Right renal cortex interstitium (tissue), 3 donors: ENCODE measurements at regions not wholly inside any gene's neighbourhood (a gene's known extent, or its start where the extent isn't known, plus 50 kb on each side); places are given as distances from the start of the nearest gene placed in this dataset.

ENCODE experiments used
- DNase-seq, 3 donors: peaks; one replicate each; pipeline ENCODE4 v3.0.0-alpha.2; 2013; ENCODE audit warnings: low read depth in 3 of 3, low spot score in 2 of 3

DNA sequence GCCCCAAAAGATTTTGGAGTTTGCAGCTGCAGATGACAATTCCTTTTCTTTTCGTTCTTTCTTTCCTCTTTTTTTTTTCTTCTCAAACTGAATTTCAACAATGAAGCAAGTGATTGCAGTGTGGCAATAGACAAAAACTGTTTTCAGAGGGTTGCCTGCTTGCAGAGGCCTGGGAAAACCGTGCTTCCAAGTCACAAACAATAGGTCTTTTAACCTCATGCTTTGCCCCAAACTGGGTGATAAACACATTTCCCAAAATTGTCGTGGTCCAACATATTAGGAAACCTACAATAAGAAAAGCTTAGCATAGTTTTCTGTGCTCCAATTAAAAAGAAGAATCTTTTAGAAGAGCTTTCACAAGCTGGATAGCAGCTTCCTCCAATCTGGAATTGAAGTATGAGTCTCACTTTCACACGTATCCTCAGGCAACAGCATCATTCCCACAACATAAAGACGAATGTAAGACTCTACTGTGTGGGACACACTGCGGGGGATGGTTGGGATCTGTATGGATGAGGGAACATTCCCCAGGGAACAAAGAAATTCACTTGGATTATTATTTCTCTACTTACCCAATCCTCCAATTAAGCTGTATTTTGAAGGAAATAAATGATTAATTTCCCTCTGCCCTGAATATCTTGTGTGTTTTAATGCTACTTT lies 656.1 kb downstream of the RNF144A start:
- no peak for DNase-seq

DNA sequence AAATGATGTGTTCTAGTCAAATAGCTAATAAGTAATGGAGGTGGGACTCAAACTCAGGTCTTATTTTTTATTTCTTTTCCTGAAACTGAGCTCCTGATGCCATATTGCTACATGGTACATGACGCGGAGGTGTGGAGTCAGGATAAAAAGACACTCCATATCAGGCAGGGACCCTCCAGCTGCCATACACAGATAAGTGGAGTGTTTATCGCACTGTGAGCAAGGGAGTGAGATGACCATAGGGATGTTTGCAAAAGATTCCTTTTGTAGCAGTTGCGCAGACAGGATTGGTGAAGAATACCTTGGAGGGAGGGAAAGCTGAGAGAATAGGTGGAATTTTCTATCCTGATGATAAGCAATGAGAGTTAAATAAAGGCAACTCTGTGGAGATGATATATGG lies 657.2 kb downstream of the RNF144A start:
- no peak for DNase-seq

DNA sequence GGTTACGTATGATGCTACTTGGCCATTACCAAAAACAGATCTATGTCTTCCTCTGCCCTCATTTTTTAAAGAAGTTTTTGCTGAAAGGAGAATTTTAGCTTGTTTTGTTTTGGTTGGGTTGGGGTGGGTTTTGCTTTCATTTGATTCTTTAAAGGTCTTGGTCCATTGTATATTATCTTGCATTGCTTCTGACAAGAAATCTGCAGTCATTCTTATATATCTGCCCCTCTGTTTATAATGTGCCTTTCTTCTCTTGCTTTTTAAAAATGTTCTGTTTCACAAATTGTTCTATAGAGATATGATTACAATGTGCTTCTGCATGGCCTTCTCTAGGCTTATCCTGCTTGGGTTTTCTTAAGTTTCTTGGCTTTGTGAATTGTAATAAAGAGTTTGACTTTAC lies 660.6 kb downstream of the RNF144A start:
- no peak for DNase-seq

DNA sequence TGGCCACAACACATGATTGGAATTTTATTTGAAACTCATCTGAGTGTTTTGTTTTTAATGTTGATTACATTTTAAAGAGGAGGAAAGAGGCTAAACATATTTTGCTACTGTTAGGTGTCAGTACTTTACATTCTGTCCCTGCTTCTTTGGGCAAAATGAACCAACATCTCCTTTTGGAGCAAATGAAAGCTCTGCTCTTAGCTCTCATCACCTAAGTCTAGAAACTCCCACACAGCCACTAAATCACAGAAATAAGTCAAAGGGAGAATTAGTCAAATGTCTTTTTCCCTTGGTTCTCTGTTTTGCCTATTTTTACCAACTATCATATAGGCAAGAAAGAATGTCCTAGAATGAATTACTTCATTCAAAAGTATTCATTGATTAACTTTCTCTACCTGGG lies 666.8 kb downstream of the RNF144A start:
- DNase-seq, result no peak

DNA sequence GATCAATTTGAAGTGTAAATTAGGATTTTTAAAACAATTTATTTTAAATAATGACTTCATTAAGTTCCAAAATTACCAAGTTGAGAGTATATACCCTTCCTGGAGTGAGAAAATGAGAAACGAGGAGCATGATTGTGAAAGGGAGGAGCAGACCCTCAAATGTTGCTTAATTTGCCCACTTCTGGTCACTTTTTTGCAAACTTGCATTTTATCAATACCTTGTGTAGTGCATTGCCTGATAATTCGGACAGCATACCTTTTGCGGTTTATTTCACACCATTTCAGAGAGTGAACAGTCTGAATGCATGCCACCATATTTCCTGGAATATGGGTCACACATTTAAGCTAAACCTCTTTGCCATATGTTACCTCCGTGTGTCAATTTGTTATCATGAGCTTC lies 669.7 kb downstream of the RNF144A start:
- no peak for DNase-seq

DNA sequence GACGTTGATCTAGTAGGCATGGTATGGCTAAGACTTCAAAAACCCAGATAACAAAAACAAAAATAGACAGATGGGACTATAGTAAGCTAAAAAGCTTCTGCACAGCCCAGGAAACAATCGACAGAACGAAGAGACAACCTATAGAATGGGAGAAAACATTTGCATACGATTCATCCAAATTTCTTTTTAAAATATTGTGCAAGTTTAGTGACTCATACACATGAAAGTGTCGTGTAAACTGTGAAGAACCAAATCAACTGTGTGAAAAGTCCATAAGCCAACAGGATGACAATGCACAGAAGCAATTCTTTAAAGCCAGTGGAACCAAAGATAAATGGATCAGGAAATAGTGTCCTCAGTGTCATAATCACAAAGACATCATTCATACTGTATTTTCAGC lies 671.1 kb downstream of the RNF144A start:
- no peak for DNase-seq

DNA sequence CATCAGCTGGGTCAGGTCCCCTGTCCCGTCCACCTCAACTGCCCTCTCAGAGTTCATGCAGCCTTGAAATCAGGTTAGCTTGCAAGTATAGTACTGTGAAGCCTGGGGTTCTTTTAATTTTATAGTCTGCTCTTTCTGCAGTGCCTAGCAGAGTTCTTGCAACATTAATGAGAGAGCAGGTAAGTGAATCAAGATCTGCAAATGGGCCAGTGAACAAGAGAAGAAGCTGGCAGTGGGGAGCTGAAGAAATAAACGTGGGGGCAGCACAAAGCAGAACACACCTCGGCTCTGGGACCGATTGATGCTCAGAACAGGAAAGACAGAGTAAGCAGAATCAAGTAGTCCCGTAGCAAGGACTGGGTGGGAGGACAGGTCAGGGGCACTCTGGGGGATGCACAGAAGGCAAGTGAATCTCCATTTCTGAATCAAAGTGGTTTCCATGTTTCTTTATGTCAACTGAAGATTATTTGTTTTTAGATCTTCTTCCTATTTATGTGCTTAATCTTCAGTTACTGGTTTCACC lies 675.5 kb downstream of the RNF144A start:
- no peak for DNase-seq

DNA sequence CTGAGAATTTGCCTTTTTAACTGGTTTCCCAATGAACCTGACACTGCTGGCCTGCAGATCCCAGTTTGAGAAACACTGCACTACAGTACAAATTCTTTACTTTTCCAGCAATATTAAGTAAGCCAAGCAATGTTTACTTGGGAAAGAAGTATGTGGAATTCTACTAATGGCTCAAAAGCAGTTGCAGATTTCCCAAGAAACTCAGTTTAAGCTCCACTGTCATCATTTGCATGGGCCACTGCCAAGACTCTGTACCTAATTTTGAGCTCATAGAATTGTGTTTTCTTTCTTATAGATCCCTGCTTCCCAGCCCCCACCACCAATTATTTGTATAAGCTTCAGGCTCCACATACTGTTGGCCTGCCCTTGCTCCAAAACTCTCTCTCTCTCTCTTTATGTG lies 676.1 kb downstream of the RNF144A start:
- DNase-seq, result no peak

DNA sequence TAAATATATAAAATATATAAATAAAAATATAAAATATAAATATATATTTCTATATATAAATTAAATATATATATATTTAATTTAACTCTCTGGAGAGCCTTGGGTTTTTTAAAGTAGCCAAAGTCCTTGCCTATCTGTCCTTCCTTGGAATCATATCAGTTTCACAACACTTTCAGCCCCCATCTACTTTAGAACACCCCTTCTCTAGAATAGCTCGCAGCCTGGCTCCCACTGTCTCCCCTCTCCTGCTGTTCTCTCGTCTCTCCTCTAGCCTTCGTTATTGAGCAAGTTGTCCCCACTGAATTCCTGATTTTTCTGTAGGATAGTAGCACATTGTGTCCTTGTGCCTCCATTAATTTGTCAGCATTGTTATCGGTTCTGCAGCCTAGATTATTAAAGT lies 677.0 kb downstream of the RNF144A start:
- no peak for DNase-seq

DNA sequence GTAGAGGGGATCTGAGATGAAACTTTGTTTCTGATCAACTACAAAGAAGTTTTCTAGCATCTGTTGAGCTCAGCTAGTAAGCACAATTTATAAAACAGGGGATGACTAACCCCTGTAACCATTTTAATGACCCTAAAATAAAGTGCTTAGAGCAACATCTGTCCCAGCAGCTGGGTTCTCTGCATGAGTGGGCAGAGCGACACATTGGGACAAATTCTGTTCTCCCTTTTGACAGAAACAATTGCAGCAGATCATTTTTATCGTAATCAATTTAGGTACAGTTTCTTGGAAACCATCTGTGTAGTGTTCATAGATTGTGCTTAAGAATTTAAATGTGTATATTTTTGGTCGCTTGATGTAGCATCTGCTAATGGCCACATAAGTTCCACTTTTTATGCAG lies 678.0 kb downstream of the RNF144A start:
- DNase-seq, result no peak

DNA sequence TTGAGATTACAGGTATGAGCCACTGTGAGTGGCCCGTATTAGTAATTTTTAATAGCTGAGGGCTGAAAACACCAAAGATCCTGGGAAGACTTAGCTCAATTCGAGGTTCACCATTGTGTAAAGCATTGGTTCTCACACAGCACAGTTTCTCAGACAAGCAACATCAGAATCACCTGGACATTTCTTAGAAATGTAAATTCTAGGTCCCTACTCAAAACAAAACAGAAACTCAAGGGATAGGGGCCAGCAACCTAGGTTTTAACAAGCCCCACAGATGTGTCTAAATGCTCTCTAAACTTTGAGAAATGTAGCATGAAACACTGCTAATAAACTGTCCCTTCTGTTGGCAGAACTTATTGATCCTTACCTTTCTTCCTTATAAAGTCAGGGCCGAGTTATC lies 681.2 kb downstream of the RNF144A start:
- no peak for DNase-seq

DNA sequence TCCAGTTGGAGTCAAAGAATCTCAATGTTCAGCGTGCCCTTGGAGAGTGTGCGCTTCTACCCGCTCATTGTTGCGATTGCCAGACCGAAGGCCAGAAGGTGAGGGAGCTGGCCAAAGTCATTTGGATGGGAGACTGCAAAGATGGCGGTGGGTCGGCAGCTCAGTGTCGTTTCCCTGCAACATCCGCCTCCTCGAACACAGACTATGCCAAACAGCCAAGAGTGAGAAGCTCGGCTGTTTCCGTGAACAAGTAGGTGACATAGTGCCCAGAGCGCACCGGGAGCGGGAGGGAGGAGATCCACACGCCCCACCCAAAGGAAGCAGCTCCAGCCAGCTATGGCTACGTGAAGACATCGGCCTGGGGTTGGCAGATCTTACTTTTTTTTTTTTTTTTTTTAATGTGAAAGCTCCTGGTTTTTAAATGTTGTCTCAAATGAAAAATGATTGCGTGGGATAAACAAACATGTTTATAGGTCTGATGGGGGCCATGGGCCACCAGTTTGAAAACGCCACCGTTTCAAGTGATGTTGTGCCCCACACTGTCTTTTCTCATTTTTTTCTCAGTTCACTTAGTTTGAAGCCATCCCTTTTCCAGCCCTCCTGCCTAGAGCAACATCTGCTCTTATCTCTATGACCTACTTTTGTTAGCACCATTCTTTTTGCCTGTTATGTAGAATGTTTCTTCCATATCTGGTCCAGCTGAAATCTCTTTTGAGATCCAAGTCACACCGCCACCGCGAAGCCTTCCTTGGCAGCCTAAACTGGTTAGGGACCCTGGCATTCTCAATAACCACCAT lies 682.4 kb downstream of the RNF144A start:
- no peak for DNase-seq

DNA sequence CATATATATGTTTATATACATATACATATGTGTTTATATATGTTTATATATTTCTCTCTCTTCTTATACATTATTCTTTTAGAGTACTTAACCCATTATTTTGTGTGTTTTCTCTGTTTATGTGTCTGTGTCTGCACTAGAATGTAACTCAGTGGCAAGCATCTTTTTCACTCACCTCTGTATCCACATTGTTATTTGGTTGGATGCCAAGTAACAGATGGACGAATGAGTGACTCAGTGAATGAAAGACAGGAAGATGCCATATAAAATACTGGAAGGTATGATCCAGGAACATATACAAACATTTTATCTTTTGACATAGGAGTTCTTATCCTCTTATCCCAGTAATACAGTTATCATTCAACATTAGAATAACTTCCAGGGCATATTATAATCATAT lies 684.8 kb downstream of the RNF144A start:
- DNase-seq, result no peak

DNA sequence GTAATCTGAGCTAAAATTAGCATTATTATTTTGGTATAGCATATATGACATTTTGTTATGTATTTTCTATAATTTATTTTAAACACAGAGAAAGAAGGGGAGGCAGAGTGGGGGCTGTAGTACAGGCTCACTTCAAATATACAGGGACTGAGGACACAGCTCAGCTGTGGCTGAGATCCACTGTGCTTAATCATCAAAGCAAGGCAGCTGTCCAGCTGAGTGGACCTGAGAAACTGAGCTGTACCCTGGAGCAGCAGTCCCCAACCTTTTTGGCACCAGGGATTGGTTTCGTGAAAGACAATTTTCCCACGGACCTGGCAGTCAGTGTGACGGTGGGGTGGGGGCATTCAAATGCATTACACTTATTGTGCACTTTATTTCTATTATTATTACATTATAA lies 687.2 kb downstream of the RNF144A start:
- DNase-seq, result no peak

DNA sequence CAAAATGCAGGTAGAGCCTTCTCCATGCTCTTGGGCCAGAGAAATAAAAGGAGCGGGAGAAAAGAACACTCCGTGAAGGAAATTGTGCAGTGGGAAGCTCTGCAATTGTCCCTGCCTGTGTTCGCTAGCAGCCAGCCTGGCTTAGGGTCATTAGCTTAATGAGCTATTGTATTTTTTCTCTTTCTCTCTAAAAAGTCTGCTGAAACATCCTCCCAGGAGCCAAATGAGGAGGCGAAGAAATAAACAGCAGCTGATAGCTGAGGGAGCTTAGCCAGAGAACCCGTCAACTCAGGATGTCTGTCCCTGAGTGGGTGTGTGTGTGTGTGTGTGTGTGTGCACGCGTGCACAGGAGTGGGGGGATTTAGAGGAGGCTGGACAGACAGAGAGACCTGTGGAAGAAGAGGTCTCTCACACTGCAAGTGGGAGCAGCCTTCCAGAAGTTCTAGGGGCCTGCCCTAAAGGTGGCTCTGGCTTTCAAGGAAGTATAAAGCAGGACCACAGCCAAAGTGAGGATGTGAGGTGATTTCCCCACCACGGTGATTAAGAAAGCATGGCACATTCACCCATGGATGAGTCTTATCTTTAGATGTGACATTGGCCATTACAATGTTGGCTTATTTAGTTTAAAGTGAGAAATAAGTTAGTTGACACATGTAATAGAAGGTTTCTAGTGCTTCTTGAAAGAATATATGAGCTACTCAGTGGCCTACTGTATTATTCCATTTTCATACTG lies 690.4 kb downstream of the RNF144A start:
- DNase-seq, result no peak

DNA sequence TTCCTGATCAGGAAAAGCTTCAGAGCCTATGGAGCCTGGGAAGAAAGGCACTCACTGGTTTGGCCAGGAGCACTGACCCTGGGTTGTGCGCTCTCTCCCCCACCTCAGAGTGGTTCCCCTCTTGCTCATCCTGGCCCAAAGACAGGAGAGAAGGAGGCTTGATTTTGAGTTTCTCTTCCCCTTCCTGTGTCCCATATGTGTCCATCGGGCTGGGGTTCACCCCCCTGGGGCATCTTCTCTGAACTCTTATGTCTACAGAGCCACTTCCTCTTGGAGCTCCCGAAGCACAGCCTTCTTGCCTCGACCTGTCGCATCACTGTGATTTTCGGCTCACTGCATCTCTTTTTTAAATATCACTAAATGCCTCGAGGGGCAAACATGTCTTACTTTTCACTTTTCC lies 692.3 kb downstream of the RNF144A start:
- no peak for DNase-seq

DNA sequence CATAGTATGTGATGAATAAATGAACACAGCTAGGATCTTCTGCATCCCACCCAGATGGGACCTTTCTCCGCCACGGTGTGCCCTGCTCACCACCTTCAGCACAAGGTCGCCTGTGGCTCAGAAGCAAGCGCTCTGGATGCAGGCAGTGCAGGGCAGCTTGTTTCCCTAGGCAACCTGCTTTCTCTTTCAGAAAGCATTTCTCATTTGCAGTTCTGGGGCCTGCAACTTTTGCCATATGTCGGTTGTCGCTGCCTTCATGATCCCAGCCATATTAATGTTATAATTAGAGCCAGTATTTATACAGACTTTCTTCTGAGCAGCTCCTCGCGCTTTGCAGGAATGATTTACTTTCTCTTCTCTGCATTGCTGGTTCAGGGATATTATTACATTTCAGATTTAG lies 692.8 kb downstream of the RNF144A start:
- no peak for DNase-seq

DNA sequence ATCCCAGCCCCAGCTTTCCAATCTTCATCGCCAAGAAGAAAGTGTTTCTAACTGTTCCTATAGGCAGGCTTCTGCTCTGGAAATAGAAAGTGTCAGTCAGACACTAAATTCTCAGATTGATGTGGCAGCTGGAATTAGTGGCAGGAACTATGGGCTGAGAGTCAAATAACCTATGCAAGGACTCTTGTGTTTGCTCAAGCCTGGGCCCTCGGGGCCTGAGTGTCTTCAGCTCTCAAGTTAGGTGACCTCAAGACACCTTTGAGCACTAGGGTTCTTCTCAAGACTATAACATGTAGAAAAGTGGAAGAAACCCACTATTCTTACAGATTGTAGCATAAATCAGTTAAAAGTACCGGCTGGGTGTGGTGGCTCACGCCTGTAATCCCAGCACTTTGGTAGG lies 694.5 kb downstream of the RNF144A start:
- no peak for DNase-seq

DNA sequence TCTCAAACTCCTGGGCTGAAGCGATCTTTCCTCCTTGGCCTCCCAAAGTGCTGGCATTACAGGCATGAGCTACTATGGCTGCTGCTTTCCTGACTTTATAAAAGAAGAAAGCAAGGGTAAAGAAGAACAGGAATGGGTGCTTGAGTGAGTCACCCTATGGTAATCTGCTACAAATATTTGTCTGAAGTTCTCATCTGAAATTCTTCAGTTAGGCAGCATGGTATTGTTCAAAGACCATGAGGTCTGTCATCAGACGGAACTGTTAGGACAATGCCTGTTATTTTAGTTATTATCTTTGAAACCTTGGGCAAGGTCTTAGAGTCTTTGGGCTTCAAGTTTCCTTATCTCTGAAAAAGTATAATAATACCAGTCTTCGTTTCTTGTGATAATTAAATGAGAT lies 695.8 kb downstream of the RNF144A start:
- DNase-seq, result no peak

DNA sequence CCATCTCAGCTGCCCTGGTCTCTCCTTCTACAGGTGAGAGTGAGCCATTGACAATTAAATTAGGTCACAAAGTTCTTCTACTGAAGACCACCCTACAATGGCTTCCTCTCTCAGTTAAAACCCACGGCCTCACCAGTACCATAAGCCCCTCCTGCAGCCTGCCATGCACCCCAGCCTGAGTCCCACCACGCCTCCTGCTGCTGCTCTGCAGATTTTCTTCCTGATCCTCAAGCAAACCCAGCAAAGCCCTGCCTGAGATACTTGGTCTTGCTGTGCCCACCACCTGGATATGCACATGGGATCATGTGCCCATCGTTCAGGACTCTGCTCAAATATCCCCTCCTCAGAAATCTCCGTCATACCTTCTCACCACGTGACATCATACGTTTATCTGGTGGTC lies 696.6 kb downstream of the RNF144A start:
- DNase-seq, result no peak

DNA sequence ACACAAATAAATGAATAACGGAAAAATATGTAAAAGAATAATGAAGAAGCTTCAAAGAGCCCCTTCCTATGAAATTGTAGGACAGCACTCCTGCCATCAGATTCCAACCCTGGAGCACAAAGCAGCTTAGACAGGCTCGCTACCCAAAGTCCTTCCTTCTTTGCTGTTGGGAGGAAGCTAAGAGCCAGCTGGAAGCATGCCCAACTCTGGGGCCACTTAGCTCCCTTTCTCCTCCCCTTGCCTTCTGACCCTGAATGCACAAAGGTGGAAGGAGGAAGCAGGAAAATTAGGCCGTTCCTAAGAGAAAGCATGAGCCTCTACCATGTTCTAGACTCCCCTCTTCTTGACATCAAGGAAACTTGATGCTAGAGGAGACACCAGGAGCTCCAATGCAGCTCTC lies 700.8 kb downstream of the RNF144A start:
- no peak for DNase-seq
